ENCODE measurements at regions not wholly inside any gene's neighbourhood (a gene's known extent, or its start where the extent isn't known, plus 50 kb on each side); places are given as distances from the start of the nearest gene placed in this dataset.

DNA sequence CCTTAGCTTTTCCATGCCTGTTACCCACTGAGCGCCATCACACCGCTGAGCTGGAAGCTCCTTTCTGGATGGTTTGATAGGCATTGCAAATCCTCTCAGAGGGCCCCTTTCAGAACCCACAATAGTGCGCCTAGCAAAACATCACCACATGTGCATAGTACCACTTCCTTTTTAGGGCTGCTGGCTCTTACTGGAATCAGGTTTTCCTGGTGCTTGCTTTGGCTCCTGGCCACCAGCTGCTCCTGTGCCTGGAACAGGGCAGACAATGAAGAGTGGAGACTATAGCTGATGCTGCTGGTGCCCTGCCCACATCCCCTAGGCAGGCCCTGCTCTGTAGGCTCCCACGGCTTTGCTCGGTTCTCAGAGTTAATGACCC lies 163.6 kb upstream of the SEMA6A start:
- ChIA-PET POLR2A (no interaction called here), CTCF (interaction anchor here (0.7 to 1.1 kb wide), 6 partner anchors 10 to 163 kb away, joined by 3 to 5 read pairs (median 4); no protein-coding TSS in a partner anchor)
- DNase-seq (ENCODE audit: extremely low spot score) = no peak
- TF ChIP-seq, protein P1, sequence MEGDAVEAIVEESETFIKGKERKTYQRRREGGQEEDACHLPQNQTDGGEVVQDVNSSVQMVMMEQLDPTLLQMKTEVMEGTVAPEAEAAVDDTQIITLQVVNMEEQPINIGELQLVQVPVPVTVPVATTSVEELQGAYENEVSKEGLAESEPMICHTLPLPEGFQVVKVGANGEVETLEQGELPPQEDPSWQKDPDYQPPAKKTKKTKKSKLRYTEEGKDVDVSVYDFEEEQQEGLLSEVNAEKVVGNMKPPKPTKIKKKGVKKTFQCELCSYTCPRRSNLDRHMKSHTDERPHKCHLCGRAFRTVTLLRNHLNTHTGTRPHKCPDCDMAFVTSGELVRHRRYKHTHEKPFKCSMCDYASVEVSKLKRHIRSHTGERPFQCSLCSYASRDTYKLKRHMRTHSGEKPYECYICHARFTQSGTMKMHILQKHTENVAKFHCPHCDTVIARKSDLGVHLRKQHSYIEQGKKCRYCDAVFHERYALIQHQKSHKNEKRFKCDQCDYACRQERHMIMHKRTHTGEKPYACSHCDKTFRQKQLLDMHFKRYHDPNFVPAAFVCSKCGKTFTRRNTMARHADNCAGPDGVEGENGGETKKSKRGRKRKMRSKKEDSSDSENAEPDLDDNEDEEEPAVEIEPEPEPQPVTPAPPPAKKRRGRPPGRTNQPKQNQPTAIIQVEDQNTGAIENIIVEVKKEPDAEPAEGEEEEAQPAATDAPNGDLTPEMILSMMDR (IDR thresholded peaks at IDR 0.05; ENCODE audit: control extremely low read depth, extremely low read depth, low read depth, missing control alignments) = no peak

DNA sequence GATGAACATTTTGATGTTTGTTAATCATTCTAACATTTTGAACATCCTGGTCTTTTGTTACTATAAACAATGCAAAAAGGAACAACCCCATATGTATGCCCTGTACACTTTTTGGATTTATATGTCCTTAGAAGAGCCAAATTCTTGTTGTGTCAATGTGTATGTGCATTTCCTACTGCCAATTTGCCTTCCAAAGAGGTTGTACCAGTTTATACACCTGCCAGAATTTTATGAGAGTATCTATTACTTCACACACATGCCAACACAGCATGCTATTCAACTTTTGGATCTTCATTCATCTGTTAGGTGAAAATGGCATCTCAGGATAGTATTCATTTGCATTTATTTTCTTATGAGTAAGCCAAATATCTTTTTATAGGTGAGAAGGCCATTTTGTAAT lies 162.0 kb upstream of the SEMA6A start:
- TF ChIP-seq, protein P1 (IDR thresholded peaks at IDR 0.05; ENCODE audit: control extremely low read depth, extremely low read depth, low read depth, missing control alignments) = no peak
- DNase-seq (ENCODE audit: extremely low spot score) = no peak
- ChIA-PET CTCF (interaction anchor here (2.0 kb wide), 1 partner anchor 21 kb away, joined by 4 read pairs; no protein-coding TSS in a partner anchor), POLR2A (no interaction called here)

DNA sequence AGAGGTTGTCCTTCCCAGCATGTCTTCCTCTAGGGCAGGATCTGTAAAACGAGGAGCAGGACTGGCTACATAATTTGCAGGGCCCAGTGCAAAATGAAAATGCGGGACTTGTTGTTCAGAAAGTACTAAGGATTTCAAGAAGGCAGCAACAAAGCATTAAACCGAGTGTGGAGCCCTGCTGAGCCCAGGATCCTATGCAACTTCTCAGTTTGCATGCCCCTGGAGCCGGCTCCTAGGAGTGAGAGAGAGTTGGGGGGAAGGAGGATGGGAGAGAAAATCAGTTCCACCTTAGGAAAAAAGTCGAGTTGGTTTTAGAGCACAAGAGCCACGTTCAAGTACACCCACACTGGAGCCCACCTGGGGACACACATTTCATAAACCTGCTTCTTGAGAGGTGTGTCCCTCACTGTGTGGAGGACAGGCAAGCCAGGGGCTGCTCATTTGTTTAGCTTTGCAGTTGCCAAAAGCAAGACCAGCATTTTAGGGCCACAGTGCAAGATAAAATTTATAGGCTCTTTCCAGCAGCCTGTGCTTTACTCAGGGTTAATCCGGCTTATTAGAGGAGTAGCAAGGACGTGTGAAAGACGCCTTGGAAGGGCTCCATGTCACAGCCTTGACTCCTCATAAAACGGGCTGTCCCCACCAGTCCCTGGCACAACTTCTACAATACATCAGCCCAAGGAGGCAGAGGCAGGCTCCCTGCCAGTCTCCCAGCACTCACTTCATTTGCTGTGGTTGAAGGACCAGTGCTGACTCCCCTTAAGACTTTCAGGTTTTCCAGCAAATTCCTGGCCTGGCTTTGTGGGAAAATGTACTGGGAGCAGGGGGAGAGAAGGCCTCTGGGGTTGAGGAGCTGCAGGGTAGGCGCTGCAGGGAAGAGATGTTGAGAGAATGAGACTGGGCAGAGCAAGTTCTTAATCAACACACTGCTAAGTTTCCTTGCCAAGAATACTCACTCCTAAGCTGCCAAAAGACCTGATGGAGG lies 159.7 kb upstream of the SEMA6A start:
- CTCF ChIA-PET = interaction anchor here (0.8 to 3.5 kb wide), 4 partner anchors 7 to 18 kb away, joined by 3 to 9 read pairs (median 5); no protein-coding TSS in a partner anchor
- DNase-seq (ENCODE audit: extremely low spot score) = no peak
- POLR2A ChIA-PET = no interaction called here
- TF ChIP-seq, protein P1 (IDR thresholded peaks at IDR 0.05; ENCODE audit: control extremely low read depth, extremely low read depth, low read depth, missing control alignments) = no peak

DNA sequence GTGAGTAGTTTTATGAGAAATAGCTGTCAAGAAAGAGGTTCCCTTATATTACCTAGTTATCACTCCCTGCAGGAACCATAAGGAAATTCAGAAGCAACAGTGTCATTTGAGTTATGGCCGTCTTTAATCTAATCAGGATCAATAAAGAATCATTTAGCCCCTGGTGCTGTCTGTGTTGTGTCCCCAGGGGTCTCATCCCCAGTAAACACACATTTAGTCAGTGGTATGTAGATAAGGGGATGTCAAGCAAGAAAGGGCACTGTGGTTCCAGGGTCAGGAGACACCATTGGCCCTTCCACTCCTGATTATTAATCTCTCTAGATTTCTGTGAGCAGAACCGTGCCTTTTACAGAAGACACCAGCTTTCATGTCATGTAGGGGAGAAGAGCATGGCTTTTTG lies 158.0 kb upstream of the SEMA6A start:
- TF ChIP-seq, protein P1 (IDR thresholded peaks at IDR 0.05; ENCODE audit: control extremely low read depth, extremely low read depth, low read depth, missing control alignments) = no peak
- no peak for DNase-seq (ENCODE audit: extremely low spot score)
- CTCF ChIA-PET = interaction anchor here (1.4 to 3.5 kb wide), 5 partner anchors 9 to 88 kb away, joined by 3 to 9 read pairs (median 4); no protein-coding TSS in a partner anchor
- POLR2A ChIA-PET = no interaction called here

DNA sequence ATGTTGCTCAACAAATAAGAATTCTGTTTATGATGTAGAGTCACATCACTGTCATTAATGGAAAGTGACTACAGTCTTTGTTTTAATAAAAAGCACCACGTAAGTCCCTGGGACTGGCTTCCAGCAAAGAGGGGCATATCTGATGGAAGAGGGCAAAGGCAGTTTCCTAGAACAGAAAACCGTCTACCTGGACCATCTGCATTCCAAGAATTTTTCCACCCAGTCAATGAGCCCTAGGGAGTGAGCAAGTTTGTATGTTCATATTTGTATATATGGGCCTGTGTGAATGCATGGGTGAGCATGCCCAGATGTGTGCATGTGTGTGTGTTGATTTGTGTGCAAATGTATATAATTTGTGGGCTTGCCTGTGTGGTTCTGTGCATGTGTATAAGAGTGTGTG lies 156.8 kb upstream of the SEMA6A start:
- ChIA-PET CTCF (interaction anchor here (0.7 to 3.5 kb wide), 5 partner anchors 8 to 30 kb away, joined by 3 to 9 read pairs (median 3); no protein-coding TSS in a partner anchor), POLR2A (no interaction called here)
- no peak for DNase-seq (ENCODE audit: extremely low spot score)
- TF ChIP-seq, protein P1 (IDR thresholded peaks at IDR 0.05; ENCODE audit: control extremely low read depth, extremely low read depth, low read depth, missing control alignments) = no peak

DNA sequence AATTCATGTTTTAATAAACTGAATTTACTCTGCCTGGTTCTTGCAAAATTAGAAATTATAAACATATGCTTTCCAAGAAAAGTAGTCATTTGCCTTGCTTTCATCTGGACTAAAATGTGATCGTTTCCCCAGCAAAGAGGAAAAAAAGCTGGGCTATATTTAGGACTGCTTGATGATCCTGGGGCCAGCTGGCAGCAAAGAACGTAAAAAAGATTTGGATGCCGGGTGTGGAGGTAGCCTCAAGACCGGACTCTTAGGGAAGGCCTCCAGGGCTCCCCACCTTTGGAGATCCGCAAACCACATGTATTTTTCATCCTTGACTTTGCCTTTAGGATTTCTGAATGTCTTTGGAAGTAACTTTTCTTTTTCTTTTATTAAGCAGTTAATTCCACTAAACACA lies 156.1 kb upstream of the SEMA6A start:
- DNase-seq (ENCODE audit: extremely low spot score) = no peak
- POLR2A ChIA-PET = no interaction called here
- CTCF ChIA-PET = no interaction called here
- TF ChIP-seq, protein P1 (IDR thresholded peaks at IDR 0.05; ENCODE audit: control extremely low read depth, extremely low read depth, low read depth, missing control alignments) = no peak
